Stimulated activated CD4-positive, alpha-beta T cell treated with anti-CD3 and anti-CD28 coated beads, Interleukin-1b, Interleukin-23, amount 100 ng/mL, for 48 hours (primary cell): ENCODE measurements at regions not wholly inside any gene's neighbourhood (a gene's known extent, or its start where the extent isn't known, plus 50 kb on each side); places are given as distances from the start of the nearest gene placed in this dataset.

Experiments
- DNase-seq: peaks from one replicate; pipeline ENCODE4 v3.0.0-alpha.2; 2020

DNA sequence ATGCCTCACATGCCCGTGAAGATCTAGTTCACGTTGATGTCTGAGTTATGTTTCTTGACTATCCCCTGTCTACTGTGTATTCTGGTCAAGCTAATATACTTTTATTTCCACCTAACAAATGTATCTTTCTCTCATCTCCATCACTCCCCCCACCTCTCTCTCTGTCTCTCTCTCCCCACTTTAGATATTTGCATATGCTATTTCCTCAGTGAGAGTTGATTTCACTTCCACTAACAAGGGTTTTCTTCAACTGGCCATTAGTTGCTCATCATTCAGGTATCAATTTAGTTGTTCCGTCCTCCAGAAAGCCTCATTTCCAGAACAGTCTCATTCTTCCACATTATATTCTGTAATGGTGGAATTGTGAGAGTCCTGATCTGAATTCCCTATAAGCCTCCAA lies 1777.8 kb upstream of the TENM3 start:
- DNase-seq, result no peak

DNA sequence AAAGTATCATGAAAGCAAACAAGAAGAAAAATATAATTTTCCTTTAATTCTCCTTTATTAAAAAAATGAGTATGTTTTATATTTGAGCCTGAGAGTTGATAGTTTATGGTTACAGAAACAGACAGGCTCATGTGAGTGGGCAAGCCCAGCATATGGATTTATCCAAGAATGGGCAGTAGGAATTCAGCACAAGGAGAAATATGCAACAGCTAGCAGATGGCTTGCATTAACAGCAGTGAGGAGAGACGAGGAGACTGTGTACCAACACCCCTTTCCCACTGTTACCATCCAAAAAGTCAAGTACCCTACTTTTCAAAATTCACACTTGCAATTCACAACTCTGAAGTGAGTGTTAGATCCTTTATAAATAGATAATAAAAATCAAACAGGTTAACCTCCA lies 1760.2 kb upstream of the TENM3 start:
- DNase-seq, result no peak

DNA sequence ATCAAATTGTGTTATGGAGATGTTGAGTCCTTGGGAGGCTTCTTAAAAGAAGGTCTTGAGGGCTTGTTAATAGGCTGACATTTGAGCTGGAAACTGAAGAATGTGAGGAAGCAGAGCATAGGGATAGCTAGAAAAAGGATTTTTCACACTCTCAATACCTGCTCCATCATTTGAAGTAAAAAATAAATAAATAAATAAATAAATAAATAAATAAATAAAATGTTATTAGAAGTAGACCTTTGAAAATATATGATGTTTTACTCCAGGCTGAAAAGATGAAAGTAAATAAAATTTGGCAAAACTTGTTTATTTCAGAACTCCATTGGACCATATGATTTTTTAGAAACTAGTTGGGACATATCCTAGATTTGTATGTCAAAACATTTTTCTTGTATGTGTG lies 1757.8 kb upstream of the TENM3 start:
- no peak for DNase-seq

DNA sequence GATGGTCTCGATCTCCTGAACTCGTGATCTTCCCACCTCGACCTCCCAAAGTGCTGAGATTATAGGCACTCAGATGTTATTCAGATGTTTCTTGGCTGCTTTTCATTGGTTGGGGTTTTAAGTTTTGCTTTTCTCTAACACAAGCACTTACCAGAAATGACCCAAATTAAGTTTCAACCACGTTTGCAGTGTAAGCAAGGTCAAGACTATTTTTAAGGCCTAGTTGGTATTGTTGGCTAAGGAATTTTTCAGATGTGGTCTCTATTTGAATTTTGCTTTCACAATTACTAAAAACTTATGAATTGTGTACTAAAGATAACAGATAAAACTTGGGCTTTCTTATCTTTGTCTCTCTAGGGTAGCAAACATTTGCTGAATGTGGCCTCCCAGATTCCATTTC lies 1756.9 kb upstream of the TENM3 start:
- DNase-seq, result no peak

DNA sequence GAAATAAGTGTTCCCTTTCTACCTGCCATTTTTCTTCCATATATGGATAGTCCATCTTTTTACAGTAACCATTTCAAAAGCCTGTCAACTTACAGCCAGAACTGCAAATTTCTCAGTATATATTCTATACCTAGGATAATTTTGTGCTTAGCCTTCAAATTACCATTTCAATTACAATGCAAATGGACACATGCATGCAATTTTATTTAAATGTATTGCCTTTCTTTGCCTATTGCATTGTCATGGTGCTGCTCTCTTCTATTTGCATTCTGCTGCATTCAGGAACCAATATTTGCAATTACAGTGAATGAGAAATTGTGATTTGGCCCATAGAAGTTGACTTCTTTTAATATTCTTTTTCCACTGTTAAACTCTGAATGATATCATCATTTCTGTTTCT lies 1753.4 kb upstream of the TENM3 start:
- no peak for DNase-seq

DNA sequence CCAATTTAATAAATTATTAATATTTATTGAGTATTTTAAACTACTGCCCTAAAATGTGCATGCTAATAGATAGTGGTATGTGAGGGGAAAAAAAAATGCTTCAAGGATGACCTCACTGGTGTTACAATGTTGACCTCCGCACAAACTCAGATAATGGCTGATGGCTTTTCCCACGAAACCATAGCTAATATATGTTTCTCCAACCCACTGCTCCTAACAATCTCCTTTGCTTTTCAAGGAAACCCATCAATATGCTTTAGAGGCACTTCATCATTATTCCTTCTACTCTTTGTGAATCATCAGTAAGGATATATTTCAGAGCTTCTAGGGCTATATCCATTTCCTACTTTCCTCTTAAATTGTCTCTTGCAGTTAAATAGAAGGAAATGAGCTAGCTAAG lies 1752.0 kb upstream of the TENM3 start:
- DNase-seq, result no peak

DNA sequence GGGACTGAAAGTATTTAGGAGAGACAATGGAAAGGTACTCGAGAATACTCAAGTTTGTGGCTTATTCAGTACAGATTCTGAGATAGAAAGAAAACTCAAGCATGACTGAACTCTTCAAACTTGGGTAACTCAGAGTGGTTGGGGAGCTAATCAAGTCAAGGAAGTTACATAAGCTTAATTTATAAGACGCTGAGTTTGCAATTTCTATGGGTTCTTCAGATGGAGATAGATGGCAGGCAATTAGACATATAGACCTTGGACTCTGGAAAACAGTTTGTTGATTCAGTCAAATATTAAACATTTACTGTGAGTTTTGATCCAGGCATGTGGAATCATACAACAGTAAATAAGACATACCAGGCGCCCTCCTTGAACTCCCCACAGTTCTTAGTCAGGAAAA lies 1749.9 kb upstream of the TENM3 start:
- DNase-seq, result no peak

DNA sequence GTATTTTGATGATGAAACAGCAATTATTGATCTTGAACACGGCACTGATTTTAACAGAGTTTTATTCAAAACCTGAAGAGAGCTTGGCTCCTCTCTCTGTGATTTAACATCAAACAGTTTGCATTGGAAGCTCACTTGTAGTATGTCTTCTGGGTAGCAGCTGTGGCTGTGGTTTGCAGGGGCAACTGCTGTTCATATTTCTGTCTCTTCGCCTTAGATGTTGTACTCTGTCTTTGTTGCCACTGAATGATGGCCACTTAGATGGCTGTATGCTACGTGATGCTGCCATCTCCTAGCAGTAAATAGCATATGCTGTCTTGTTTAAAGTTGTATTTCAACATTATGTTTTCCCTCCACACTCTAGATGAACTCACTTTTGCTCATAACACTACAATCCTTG lies 1743.0 kb upstream of the TENM3 start:
- no peak for DNase-seq

DNA sequence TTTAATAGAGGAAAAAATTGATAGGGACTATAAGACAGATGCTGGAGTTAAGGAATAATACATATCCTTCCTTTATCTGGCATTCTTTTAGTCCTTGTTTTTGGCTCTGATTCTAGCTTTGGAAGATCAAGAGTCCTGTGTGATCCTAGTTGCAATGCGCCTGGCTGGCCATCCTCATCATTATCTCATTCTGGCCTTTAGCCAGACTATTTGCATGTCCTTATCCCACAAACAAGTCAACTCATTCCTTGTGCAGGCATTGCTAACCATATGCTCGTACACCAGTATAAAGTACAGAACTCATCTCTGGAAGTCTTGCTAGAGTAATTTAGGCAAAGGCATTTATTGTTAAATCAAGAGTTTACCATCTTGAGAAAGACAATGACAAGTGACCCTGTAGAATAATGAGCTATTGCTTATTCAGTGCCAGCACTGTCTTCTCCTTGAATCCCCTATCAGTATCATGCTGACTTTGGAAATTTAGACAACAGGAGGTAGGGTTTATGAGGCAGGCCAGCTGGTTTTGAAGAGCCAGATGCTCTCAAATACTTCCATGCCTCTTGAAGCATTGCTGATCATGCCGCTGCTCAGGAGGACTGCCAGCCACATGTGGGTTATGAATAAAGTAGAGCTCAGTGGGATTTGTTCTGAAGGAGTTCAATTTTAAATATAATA lies 1730.3 kb upstream of the TENM3 start:
- DNase-seq, result no peak

DNA sequence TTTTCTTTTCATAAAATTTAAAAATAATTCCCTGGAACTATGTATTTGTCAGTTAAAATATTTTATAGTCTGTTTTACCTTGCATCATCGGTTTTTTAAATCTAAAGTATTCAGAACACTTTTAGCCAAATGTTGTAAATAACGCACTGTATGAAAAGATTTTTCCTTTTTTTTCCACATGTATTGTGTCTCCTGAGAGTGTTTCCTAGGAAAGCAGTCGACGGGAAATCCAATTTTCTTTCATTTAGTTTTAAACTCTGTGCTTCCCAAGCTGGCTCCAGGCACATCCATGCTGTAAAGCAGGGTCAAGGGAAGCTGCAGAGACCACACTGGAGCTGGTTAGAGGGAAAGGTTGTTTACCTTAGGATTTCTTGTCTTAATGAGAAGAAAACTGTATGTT lies 1724.3 kb upstream of the TENM3 start:
- DNase-seq, result no peak

DNA sequence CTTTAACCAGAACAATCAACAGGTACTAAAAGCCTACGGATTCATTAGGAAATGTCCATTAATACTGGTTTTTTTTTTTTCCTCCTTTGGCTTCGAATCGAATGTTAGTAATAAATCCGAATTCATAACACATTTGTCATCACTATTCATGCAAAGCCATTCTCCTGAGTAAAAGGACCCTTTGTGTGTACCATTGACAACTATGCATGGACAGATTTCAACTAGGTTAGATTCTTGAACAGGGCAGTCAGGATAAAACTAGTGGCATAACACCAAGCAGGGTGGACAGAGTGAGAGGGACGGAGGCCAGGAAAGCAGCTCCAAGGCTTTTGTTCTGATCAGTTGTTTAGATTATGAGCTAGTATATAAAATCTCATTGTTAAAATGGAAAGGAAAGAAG lies 1722.0 kb upstream of the TENM3 start:
- DNase-seq, result no peak

DNA sequence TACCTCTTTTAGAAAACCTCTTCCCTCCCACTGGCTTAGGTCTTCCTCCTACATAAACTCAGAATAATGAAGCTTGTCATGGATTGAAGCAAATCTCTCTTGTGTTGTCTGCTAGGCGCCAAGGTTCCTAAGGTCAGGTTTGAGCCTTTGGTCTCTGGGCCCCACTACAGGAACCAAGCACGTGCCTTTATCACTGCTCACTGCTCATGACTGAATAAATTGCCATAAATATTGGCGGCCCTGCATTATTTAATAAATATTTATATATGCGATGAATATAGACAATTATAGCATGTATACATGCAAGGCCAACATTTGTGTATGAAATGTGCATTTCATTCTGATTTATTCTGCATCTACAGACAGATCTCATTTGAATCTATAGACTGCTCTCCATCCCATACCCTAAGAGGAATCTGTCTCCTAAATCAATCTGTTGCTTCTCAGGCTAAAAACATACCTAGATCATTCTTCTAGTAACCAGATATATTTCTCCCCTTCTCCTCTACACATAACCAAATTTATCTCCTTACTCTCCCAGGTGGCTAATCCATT lies 1717.6 kb upstream of the TENM3 start:
- no peak for DNase-seq

DNA sequence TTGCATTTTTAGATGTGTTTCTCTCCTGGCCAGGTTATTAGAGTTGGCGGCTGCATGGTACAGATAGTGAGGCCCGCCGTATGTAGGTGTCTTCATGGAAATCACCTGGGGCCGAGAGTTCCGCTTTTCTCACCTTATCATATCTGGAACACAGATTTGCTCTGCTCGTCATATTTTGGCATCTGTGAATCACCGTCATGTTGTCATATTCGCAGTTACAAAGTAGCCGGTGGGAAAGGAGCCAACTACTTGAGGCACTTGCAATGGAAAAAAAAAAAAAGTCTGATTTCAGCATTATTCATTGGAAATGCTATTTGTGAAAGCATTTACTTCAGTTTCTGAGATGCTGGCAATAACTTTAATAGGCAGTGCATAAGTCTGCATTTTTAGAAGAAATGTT lies 1715.2 kb upstream of the TENM3 start:
- no peak for DNase-seq

DNA sequence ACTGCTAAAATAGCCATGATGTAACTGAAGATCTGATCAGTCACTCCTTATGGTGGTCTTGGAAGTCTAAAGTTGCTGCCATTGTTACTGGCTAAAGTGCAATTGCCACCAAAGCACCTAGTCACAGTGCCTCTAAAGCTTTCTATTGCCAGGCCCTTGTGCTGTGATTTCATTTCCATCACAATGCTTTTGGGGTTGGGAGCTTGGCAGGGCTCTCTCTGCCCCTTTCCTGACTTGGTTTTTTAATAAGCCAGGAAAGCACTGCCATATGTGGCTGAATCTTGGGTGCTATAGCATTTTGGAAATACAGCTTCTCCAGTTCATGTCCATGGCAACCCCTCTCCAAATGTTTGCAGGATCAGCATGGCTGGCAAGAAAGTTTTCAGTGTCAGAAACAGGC lies 1712.4 kb upstream of the TENM3 start:
- DNase-seq, result no peak

DNA sequence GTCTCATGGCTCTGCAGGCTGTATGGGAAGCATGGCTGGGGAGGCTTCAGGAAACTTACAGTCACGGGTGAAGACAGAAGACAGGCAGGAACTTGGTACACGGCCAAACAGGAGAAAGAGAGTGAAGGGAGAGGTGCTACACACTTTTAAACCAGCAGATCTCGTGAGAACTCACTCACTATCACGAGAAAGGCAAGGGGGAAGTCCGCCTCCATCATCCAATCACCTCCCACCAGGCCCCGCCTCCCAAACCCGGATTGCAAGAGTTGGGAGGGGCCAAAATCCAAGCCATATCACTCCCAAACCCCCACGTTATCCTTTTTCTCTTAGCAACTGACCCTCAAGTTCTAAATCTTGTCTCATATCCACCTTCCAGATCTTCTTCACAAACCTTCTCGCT lies 1710.5 kb upstream of the TENM3 start:
- no peak for DNase-seq

DNA sequence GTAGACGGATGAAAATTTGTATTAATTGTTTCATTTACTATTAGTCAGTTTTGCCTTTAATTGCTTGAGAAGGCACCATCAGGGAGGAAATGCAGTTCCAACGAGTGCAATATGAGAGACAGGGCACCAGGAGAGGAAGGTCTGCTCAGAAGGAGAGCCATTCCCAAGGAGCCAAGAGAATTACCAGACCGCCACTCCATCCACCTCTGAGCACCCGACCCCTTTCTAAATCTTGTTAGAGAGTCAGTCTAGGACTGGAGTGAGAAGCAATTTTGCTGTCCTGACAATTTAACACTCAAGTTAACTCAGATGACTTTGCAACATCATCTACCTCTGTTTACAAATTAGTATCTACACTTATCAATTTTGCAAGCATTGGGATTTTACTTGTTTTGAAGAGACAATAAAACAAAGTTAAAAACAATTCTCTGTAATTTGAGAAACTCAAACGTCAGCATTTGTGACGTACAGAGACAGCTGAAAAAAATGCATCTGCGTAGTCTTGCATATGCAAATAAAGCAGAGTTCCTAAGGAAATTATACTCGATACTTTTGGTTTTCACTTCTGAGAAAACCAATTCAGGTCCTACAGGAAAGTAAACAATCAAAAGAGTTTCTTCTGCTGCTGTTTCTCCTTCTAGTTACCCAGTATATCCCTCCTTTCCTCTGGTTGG lies 1704.7 kb upstream of the TENM3 start:
- DNase-seq, result no peak

DNA sequence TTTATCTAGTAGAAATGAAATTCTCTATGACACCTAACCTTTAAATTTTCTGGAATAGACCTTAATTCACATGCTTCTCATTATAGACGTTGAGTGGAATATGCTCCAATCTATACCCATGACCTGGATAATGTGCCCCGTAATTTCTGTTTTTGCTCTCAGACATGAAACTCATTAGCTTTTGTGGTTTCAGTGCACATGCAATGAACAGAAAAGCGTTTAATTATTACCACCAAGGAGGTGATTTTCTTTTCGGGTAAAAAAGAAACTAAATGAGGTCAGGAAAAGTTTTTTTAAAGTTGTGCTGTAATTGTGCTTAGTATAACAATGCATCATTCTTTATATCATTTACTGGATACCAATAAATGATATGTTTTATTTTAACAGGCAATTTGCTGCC lies 1703.9 kb upstream of the TENM3 start:
- DNase-seq, result no peak

DNA sequence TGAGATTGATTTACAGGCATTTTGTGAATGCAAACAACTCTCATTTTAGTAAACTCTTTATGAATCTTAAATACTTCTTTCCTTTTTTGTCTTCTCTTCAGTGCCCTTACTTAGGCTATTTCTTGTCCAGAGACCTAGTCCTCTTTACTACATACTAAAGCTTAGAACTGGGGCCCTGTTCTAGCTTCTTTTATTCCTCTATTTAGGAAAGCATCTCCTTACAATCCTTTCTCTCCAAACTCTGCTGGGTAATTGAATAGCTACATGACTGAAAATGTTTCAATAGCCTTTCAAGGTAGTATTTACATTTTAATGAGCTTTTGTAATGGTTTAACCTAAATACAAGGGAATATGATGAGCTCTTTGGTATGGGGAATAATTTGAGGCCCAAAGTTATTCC lies 1701.5 kb upstream of the TENM3 start:
- no peak for DNase-seq

DNA sequence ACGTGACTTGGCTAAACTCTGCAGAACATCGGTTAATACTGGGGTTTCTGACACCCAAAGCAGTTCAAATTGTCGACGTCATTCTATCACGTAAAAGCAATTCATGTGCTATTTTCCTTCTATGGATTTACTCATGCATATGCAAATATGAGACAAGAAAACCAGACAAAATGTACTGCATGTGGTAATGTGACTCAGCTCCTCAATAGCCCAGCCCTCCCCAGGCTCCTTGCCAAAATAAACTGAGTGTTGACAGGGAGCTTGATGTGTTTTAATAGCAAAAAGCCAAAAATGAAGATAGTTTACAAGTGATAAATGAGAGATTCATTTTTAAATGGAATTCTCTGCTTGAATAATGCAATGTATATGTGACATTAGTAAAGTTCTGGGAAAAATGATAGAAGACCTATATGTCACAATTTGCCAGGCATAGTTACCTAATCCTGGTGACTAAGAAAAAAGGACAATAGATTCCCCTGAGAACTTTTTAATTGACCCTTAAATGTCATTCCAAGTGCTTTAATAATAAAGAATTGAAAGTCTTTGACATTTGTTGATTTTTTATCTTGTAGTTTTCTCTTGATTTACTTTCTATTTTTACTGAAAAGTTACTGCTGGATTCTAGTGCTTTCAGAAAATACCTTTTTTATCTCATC lies 1700.6 kb upstream of the TENM3 start:
- no peak for DNase-seq

DNA sequence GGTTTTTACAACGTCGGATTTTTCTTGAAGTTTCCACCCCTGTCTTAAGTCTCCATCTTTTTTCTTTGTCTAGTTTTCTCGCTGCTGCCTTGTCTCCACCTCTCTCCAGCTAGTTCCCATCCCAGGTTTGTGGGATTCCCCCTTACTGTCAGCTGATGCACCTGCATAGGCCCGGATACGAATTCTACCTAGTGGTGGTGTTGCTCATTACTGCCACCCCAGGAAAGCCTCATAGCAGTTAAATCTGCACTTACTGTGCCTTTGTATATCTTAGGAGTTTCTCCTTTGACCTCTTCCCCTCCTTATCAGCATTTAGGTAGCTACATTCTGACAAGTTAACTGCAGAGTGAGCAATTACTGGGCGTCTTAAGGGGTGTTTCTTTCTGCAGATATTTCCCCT lies 1693.1 kb upstream of the TENM3 start:
- no peak for DNase-seq

DNA sequence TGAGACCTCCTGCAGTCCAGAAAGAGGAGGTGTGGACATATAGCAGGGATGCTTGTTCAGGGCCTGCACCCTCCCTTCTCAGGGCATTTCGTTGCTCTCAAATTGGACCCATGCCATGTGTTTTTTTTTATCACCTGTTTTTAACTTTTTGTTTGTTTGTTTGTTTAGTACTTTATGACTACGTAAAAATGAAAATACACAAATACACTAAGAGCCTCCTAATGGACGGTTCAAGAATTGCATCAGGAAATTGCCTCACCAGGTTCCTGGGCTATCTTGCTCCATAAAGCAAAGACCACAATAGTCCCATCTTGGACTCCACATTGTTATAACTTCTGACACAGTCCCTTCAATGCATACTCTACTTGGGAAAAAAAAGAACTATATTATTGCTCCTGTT lies 1685.9 kb upstream of the TENM3 start:
- DNase-seq, result no peak

DNA sequence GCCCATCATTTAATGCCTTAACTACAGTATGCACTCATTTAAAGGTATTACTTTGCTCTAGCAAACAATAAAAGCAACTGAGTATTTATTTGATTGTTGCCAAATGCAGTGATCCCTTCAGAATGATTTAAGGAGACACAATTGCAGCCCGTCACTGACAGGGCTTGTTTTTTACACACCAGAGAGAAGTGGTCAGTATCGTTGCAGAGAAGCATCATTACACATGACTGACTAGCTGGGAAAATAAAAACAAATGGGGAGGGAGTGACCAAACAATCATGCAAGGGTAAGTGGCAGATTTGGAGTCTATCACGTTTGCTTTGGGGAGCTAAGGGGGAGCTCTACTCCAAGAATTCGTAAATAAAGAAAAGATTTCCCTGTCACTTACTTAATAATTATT lies 1685.3 kb upstream of the TENM3 start:
- no peak for DNase-seq

DNA sequence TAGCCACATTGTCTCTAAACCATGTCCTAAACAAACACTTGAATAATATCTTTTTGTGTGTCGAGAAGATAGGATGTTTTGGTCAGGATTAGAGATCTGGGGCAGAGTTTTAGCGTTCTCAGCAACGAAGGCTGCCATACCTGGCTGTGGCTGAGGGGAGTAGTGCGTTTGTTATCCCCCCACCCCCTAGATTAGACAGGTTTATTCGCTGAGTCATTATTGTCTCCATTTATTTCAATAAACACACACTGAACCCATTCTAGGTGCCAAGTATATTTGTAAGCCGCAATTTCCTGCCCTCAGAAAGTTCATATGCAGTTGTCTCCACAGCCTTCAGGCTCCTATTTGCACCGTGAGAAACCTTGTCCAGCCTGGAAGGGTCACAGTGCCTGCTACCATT lies 1684.8 kb upstream of the TENM3 start:
- no peak for DNase-seq

DNA sequence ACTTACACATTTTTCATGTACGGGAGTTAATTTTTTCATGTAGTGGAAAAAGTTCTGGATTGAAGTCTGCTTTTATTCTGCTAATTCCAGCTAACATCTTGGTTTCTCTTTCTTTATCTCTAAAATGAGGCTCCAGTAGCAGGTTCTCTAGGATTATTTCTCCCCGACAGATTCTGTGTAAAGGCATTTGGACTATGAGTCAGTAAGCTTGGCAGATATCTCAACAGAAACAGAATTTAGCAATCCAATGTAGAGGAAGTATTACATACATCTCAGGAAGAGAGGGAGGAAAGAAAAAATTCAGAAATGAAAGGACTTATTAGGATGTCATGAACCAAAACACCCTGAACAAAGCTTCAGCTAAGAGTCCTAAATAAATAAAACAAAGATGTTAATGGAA lies 1682.3 kb upstream of the TENM3 start:
- no peak for DNase-seq
